PC-3 (cell line): ENCODE measurements at regions not wholly inside any gene's neighbourhood (a gene's known extent, or its start where the extent isn't known, plus 50 kb on each side); places are given as distances from the start of the nearest gene placed in this dataset.

Experiments used
- ATAC-seq: fragments of 200-7000 bp; cut with Tn5 transposase; 2 replicates; pipeline ENCODE4 v1.9.1; 2020; ENCODE audit warnings: mild to moderate bottlenecking, moderate library complexity
- BruUV-seq: library from RNA; stranded (reverse); fragments of 400-500 nt; replicated peaks from 2 replicates; lab custom pipeline; 2021; lab: Mats Ljungman, UMichigan
- CTCF ChIA-PET: fragments of 300-600 bp; sonication (Branson Sonifier 250); formaldehyde crosslinking; loops from one replicate; lab custom pipeline; 2022; ENCODE audit warnings: antibody characterized with exemption; lab: Charles Lee
- POLR2A ChIA-PET: fragments of 300-600 bp; sonication (Branson Sonifier 250); formaldehyde crosslinking; loops from one replicate; lab custom pipeline; 2022; ENCODE audit warnings: antibody characterized with exemption; ENCODE audit not compliant: unreplicated experiment; lab: Charles Lee
- DNase-seq: peaks from one replicate; pipeline ENCODE4 v3.0.0-alpha.2; 2015
- H2AFZ ChIP-seq: fragments of 300-600 bp; sonication (generic); 2 replicates; pipeline ENCODE4 v1.6.0; 2016; ENCODE audit warnings: antibody characterized with exemption, low read length
- H3F3A ChIP-seq: fragments of 300-600 bp; sonication (generic); one replicate; pipeline ENCODE4 v1.6.0; 2017; ENCODE audit warnings: antibody characterized with exemption, low read length, control low read depth, mild to moderate bottlenecking; ENCODE audit not compliant: unreplicated experiment
- H3K27ac ChIP-seq: fragments of 300-600 bp; sonication (generic); 2 replicates; pipeline ENCODE4 v1.5.1; 2016; ENCODE audit warnings: mild to moderate bottlenecking, low read length
- H3K27me3 ChIP-seq: fragments of 300-600 bp; sonication (generic); 2 replicates; pipeline ENCODE4 v1.6.1; 2016; ENCODE audit warnings: low read length, mixed read lengths
- H3K36me3 ChIP-seq: fragments of 300-600 bp; sonication (generic); 2 replicates; pipeline ENCODE4 v1.6.1; 2016; ENCODE audit warnings: low read depth, mixed run types, low read length, mixed read lengths
- H3K4me1 ChIP-seq: fragments of 300-600 bp; sonication (generic); 2 replicates; pipeline ENCODE4 v1.5.1; 2016; ENCODE audit warnings: low read length; ENCODE audit not compliant: insufficient read depth
- H3K4me2 ChIP-seq: fragments of 300-600 bp; sonication (generic); 2 replicates; pipeline ENCODE4 v1.6.0; 2016; ENCODE audit warnings: low read length
- H3K4me3 ChIP-seq: fragments of 300-600 bp; sonication (generic); 2 replicates; pipeline ENCODE4 v1.5.1; 2016; ENCODE audit warnings: mild to moderate bottlenecking, low read length, mixed read lengths
- H3K79me2 ChIP-seq: fragments of 300-600 bp; sonication (generic); 2 replicates; pipeline ENCODE4 v1.6.1; 2017; ENCODE audit warnings: low read length, mixed read lengths
- H3K9ac ChIP-seq: fragments of 300-600 bp; sonication (generic); 2 replicates; pipeline ENCODE4 v1.6.0; 2016; ENCODE audit warnings: mild to moderate bottlenecking, low read length
- H3K9me2 ChIP-seq: fragments of 300-600 bp; sonication (generic); replicated peaks from 2 replicates; pipeline ENCODE4 v1.6.1; 2016; ENCODE audit warnings: mixed run types, low read length, mixed read lengths
- H3K9me3 ChIP-seq: fragments of 300-600 bp; sonication (generic); 2 replicates; pipeline ENCODE4 v1.6.1; 2016; ENCODE audit warnings: low read length, mixed read lengths
- H4K20me1 ChIP-seq: fragments of 300-600 bp; sonication (generic); 2 replicates; pipeline ENCODE4 v1.6.1; 2016; ENCODE audit warnings: low read length, mixed read lengths
- CTCF ChIP-seq: fragments of 300-600 bp; sonication (generic); conservative IDR thresholded peaks from 2 replicates; pipeline ENCODE4 v1.5.1; 2017; ENCODE audit warnings: antibody characterized with exemption, low read depth, mild to moderate bottlenecking, low read length
- EZH2 ChIP-seq: fragments of 300-600 bp; sonication (generic); IDR thresholded peaks from one replicate; pipeline ENCODE4 v1.6.1; 2017; ENCODE audit warnings: antibody characterized with exemption, mild to moderate bottlenecking, low read length; ENCODE audit not compliant: unreplicated experiment
- EZH2phosphoT487 ChIP-seq: fragments of 300-600 bp; sonication (generic); IDR thresholded peaks from 2 replicates; pipeline ENCODE4 v1.6.1; 2018; ENCODE audit warnings: mild to moderate bottlenecking, antibody characterized with exemption, low read length, borderline replicate concordance
- intact Hi-C: fragments of 100-400 bp; cut with micrococcal nuclease; formaldehyde crosslinking; loops from 2 replicates; pipeline ENCODE4 v1.9.0; 2023

GRCh38 chr13:40333226-40333625 lies 333.2 kb downstream of the FOXO1 start:
- ChIA-PET CTCF (no interaction called here), POLR2A (no interaction called here)
- Histone ChIP-seq H3K4me1 (peaks cover 33% of the 10 kb centered on the region), H3K36me3 (no peaks in the 10 kb centered on the region), H3K27ac (no peak overlapping the region), H3K79me2 (no peaks in the 10 kb centered on the region), H3K9ac (no peak overlapping the region), H3F3A (no peaks in the 10 kb centered on the region), H4K20me1 (no peaks in the 10 kb centered on the region), H3K4me2 (no peak overlapping the region), H3K9me2 (no peaks in the 10 kb centered on the region), H3K27me3 (no peaks in the 10 kb centered on the region), H3K4me3 (no peak overlapping the region), H3K9me3 (no peaks in the 10 kb centered on the region), H2AFZ (no peak overlapping the region)
- DNase-seq (no peak), ATAC-seq (no peak)
- BruUV-seq = no TSS peak
- intact Hi-C loops = no loop called here
- TF ChIP-seq EZH2phosphoT487 (no peak), EZH2 (no peak), CTCF (no peak)

- TF ChIP-seq EZH2phosphoT487 (no peak), EZH2 (no peak), CTCF (no peak)
- Histone ChIP-seq H3K9me2 (no peaks in the 10 kb centered on the region), H3K9me3 (no peaks in the 10 kb centered on the region), H3K4me3 (no peak overlapping the region), H3K79me2 (no peaks in the 10 kb centered on the region), H3F3A (no peaks in the 10 kb centered on the region), H3K4me2 (no peak overlapping the region), H2AFZ (no peak overlapping the region), H3K36me3 (no peaks in the 10 kb centered on the region), H3K27me3 (no peaks in the 10 kb centered on the region), H4K20me1 (no peaks in the 10 kb centered on the region), H3K9ac (no peak overlapping the region), H3K27ac (no peak overlapping the region), H3K4me1 (peaks cover 29% of the 10 kb centered on the region)
- no TSS peak for BruUV-seq
- DNase-seq (no peak), ATAC-seq (no peak)
- ChIA-PET CTCF (no interaction called here), POLR2A (no interaction called here)
- intact Hi-C loops = no loop called here
Measured at GRCh38 chr13:40334031-40334430, 332.4 kb downstream of the FOXO1 start.

- H3K79me2 ChIP-seq = no peaks in the 10 kb centered on the region
- no peaks in the 10 kb centered on the region for H3K36me3 ChIP-seq
- no peak overlapping the region for H3K4me2 ChIP-seq
- no peaks in the 10 kb centered on the region for H4K20me1 ChIP-seq
- H3F3A ChIP-seq = no peaks in the 10 kb centered on the region
- peaks cover 24% of the 10 kb centered on the region for H3K4me1 ChIP-seq
- DNase-seq (no peak), ATAC-seq (no peak)
- no peaks in the 10 kb centered on the region for H3K9me2 ChIP-seq
- no peak overlapping the region for H3K9ac ChIP-seq
- no peak overlapping the region for H2AFZ ChIP-seq
- BruUV-seq = no TSS peak
- H3K9me3 ChIP-seq = no peaks in the 10 kb centered on the region
- no peak overlapping the region for H3K27ac ChIP-seq
- no peak overlapping the region for H3K4me3 ChIP-seq
- POLR2A ChIA-PET = no interaction called here
- H3K27me3 ChIP-seq = no peaks in the 10 kb centered on the region
- CTCF ChIA-PET = no interaction called here
- intact Hi-C loops = no loop called here
- TF ChIP-seq EZH2phosphoT487 (no peak), CTCF (no peak), EZH2 (no peak)
Measured at GRCh38 chr13:40334616-40335015, 331.8 kb downstream of the FOXO1 start.
